H9 (cell line): ENCODE measurements at regions not wholly inside any gene's neighbourhood (a gene's known extent, or its start where the extent isn't known, plus 50 kb on each side); places are given as distances from the start of the nearest gene placed in this dataset.

Source experiments
- DNase-seq: peaks from one replicate; pipeline ENCODE4 v3.0.0-alpha.2; 2017
- H2AFZ ChIP-seq: one replicate; pipeline ENCODE4 v1.6.1; 2013; ENCODE audit warnings: mild to moderate bottlenecking, low read length, control low read depth, moderate library complexity
- H2AK5ac ChIP-seq: 2 replicates; pipeline ENCODE4 v1.6.1; 2013; ENCODE audit warnings: low read length, control low read depth, mixed read lengths; ENCODE audit not compliant: insufficient read length
- H2BK120ac ChIP-seq: one replicate; pipeline ENCODE4 v1.6.1; 2013; ENCODE audit warnings: low read depth, mild to moderate bottlenecking, low read length, control low read depth, inconsistent platforms; ENCODE audit not compliant: poor library complexity, severe bottlenecking
- H2BK12ac ChIP-seq: 2 replicates; pipeline ENCODE4 v1.6.1; 2013; ENCODE audit warnings: low read length, control low read depth, mixed read lengths, low read depth; ENCODE audit not compliant: insufficient read length
- H2BK15ac ChIP-seq: 2 replicates; pipeline ENCODE4 v1.6.1; 2013; ENCODE audit warnings: low read depth, low read length, control low read depth
- H2BK20ac ChIP-seq: one replicate; pipeline ENCODE4 v1.6.1; 2013; ENCODE audit warnings: low read depth, mild to moderate bottlenecking, low read length, control low read depth, inconsistent platforms; ENCODE audit not compliant: poor library complexity, severe bottlenecking
- H2BK5ac ChIP-seq: 2 replicates; pipeline ENCODE4 v1.6.1; 2013; ENCODE audit warnings: low read length, control low read depth, mixed read lengths; ENCODE audit not compliant: insufficient read length
- H3K14ac ChIP-seq: 2 replicates; pipeline ENCODE4 v1.6.1; 2013; ENCODE audit warnings: low read length, control low read depth; ENCODE audit not compliant: insufficient read depth
- H3K18ac ChIP-seq: 2 replicates; pipeline ENCODE4 v1.6.1; 2013; ENCODE audit warnings: low read depth, mild to moderate bottlenecking, mixed read lengths, low read length, control low read depth; ENCODE audit not compliant: insufficient read length
- H3K23ac ChIP-seq: 2 replicates; pipeline ENCODE4 v1.6.1; 2013; ENCODE audit warnings: low read length, control low read depth, mixed read lengths, low read depth; ENCODE audit not compliant: insufficient read length
- H3K23me2 ChIP-seq: 2 replicates; pipeline ENCODE4 v1.6.1; 2013; ENCODE audit warnings: low read depth, mild to moderate bottlenecking, mixed read lengths, low read length, control low read depth; ENCODE audit not compliant: insufficient read length, poor library complexity, severe bottlenecking
- H3K27ac ChIP-seq: 2 replicates; pipeline ENCODE4 v1.5.1; 2013; ENCODE audit warnings: low read length, control low read depth, mixed read lengths, low read depth; ENCODE audit not compliant: insufficient read length
- H3K27me3 ChIP-seq: 2 replicates; pipeline ENCODE4 v1.6.1; 2013; ENCODE audit warnings: low read length, control low read depth, inconsistent platforms; ENCODE audit not compliant: insufficient read depth
- H3K4ac ChIP-seq: 2 replicates; pipeline ENCODE4 v1.6.1; 2013; ENCODE audit warnings: low read depth, mild to moderate bottlenecking, control low read depth, inconsistent platforms, low read length, moderate library complexity
- H3K4me1 ChIP-seq: 2 replicates; pipeline ENCODE4 v1.6.1; 2013; ENCODE audit warnings: low read length, control low read depth, inconsistent platforms; ENCODE audit not compliant: insufficient read depth
- H3K4me2 ChIP-seq: 2 replicates; pipeline ENCODE4 v1.6.1; 2013; ENCODE audit warnings: low read length, control low read depth, mixed read lengths; ENCODE audit not compliant: insufficient read length, insufficient read depth
- H3K56ac ChIP-seq: 2 replicates; pipeline ENCODE4 v1.6.1; 2013; ENCODE audit warnings: low read depth, mild to moderate bottlenecking, mixed read lengths, low read length, control low read depth; ENCODE audit not compliant: insufficient read length
- H3K79me1 ChIP-seq: 2 replicates; pipeline ENCODE4 v1.6.1; 2013; ENCODE audit warnings: low read depth, mild to moderate bottlenecking, moderate library complexity, low read length, control low read depth, inconsistent platforms; ENCODE audit not compliant: insufficient read depth, poor library complexity, severe bottlenecking
- H3K79me2 ChIP-seq: 2 replicates; pipeline ENCODE4 v1.6.1; 2013; ENCODE audit warnings: low read length, control low read depth, inconsistent platforms; ENCODE audit not compliant: insufficient read depth
- H3K9ac ChIP-seq: 2 replicates; pipeline ENCODE4 v1.6.1; 2013; ENCODE audit warnings: low read length, control low read depth, mixed read lengths; ENCODE audit not compliant: insufficient read length; ENCODE audit errors: extremely low read depth
- H3K9me3 ChIP-seq: one replicate; pipeline ENCODE4 v1.6.1; 2013; ENCODE audit warnings: low read depth, low read length, inconsistent platforms; ENCODE audit not compliant: control insufficient read depth
- H3T11ph ChIP-seq: one replicate; pipeline ENCODE4 v1.6.1; 2013; ENCODE audit warnings: mild to moderate bottlenecking, low read length, control low read depth, inconsistent platforms
- H4K20me1 ChIP-seq: one replicate; pipeline ENCODE4 v1.6.1; 2013; ENCODE audit not compliant: control insufficient read depth, insufficient read length, insufficient read depth
- H4K5ac ChIP-seq: 2 replicates; pipeline ENCODE4 v1.6.1; 2013; ENCODE audit warnings: low read depth, mild to moderate bottlenecking, mixed read lengths, low read length, control low read depth; ENCODE audit not compliant: insufficient read length
- H4K8ac ChIP-seq: replicated peaks from 2 replicates; pipeline ENCODE4 v1.6.1; 2013; ENCODE audit warnings: low read length, control low read depth, mixed read lengths, low read depth; ENCODE audit not compliant: insufficient read length
- H4K91ac ChIP-seq: 2 replicates; pipeline ENCODE4 v1.6.1; 2013; ENCODE audit warnings: low read depth, mild to moderate bottlenecking, moderate library complexity, mixed read lengths, low read length, control low read depth; ENCODE audit not compliant: insufficient read length
- H3K27ac Mint-ChIP-seq, 3 experiments: 2 replicates in 2 of 3; 3 replicates in 1 of 3; pipeline ENCODE4 v1.8.0; 2020 to 2021; ENCODE audit warnings: mixed read lengths in 3 of 3, mild to moderate bottlenecking in 1 of 3, moderate library complexity in 1 of 3
- H3K27me3 Mint-ChIP-seq: 2 replicates; pipeline ENCODE4 v1.8.0; 2021; ENCODE audit warnings: low read depth, mild to moderate bottlenecking, moderate library complexity, mixed read lengths
- H3K36me3 Mint-ChIP-seq, 3 experiments: 2 replicates in 2 of 3; 3 replicates in 1 of 3; pipeline ENCODE4 v1.8.0; 2020 to 2021; ENCODE audit warnings: low read depth in 3 of 3, mixed read lengths in 3 of 3; ENCODE audit not compliant: insufficient read depth in 1 of 3
- H3K4me1 Mint-ChIP-seq, 2 experiments: 2 replicates each; pipeline ENCODE4 v1.8.0; 2020; ENCODE audit warnings: mixed read lengths in 2 of 2
- H3K4me3 Mint-ChIP-seq, 2 experiments: 2 replicates in 1 of 2; 3 replicates in 1 of 2; pipeline ENCODE4 v1.8.0; 2020 to 2021; ENCODE audit warnings: mild to moderate bottlenecking in 2 of 2, mixed read lengths in 2 of 2, moderate library complexity in 1 of 2
- H3K9me3 Mint-ChIP-seq, 2 experiments: 2 replicates in 1 of 2; 3 replicates in 1 of 2; pipeline ENCODE4 v1.8.0; 2020; ENCODE audit warnings: mild to moderate bottlenecking in 2 of 2, mixed read lengths in 2 of 2, moderate library complexity in 1 of 2
- CTCF ChIP-seq: fragments of 200-600 bp; sonication (generic); conservative IDR thresholded peaks from 3 replicates; pipeline ENCODE4 v1.8.0; 2021; ENCODE audit warnings: antibody characterized with exemption, mild to moderate bottlenecking
- WGBS: extraction: QIAGEN DNeasy Blood & Tissue Kit; methylation state at CpG from one replicate; pipeline ENCODE4 v1.1.7; 2013; ENCODE audit warnings: missing lambda C conversion rate, low lambda C conversion rate, mixed read lengths; ENCODE audit not compliant: insufficient read length; ENCODE audit errors: extremely low coverage; 5-methylcytosine and 5-hydroxymethylcytosine counted together

- Histone ChIP-seq H2AK5ac (no peak overlapping the region), H3K27me3 (no peaks in the 10 kb centered on the region), H3T11ph (no peak overlapping the region), H3K27ac (no peak overlapping the region), H3K9me3 (no peaks in the 10 kb centered on the region), H3K4me1 (no peaks in the 10 kb centered on the region; the same call in 1 of the 2 replicates), H3K23me2 (no peaks in the 10 kb centered on the region), H3K23ac (no peak overlapping the region), H2AFZ (no peak overlapping the region), H4K8ac (no peak overlapping the region), H2BK12ac (no peak overlapping the region), H2BK5ac (no peak overlapping the region), H3K9ac (no peak overlapping the region), H3K56ac (no peak overlapping the region), H3K79me2 (no peaks in the 10 kb centered on the region), H4K20me1 (no peaks in the 10 kb centered on the region), H3K79me1 (no peaks in the 10 kb centered on the region), H3K18ac (no peak overlapping the region), H2BK15ac (no peak overlapping the region), H4K91ac (no peak overlapping the region), H2BK120ac (no peak overlapping the region), H4K5ac (no peak overlapping the region), H3K4me2 (no peak overlapping the region), H2BK20ac (no peak overlapping the region), H3K14ac (no peak overlapping the region), H3K4ac (no peak overlapping the region)
- no peak for TF ChIP-seq CTCF
- H3K27me3 Mint-ChIP-seq, result no peaks in the 10 kb centered on the region; the same call in 1 of the 2 replicates
- peaks cover 14 to 19% of the 10 kb centered on the region in 2 experiments for H3K4me1 Mint-ChIP-seq
- DNase-seq, result no peak
- no CpG with 5 or more reads among the region's 25 CpGs for WGBS
- no peak overlapping the region for H3K4me3 Mint-ChIP-seq
- H3K9me3 Mint-ChIP-seq, result no peaks in the 10 kb centered on the region; a peak in 1 of 5 replicates
- no peak overlapping the region; a peak in 1 of 7 replicates for H3K27ac Mint-ChIP-seq
- no peaks in the 10 kb centered on the region for H3K36me3 Mint-ChIP-seq
Observed at GRCh38 chr3:13199006-13199776, 126.0 kb upstream of the IQSEC1 start.
